HCT116 (cell line): ENCODE measurements at regions not wholly inside any gene's neighbourhood (a gene's known extent, or its start where the extent isn't known, plus 50 kb on each side); places are given as distances from the start of the nearest gene placed in this dataset.

Experiments
- ATAC-seq: fragments of 200-7000 bp; cut with Tn5 transposase; 2 replicates; pipeline ENCODE4 v1.9.1; 2020; ENCODE audit warnings: mild to moderate bottlenecking, moderate library complexity
- BruUV-seq: library from RNA; stranded (reverse); fragments of 400-500 nt; replicated peaks from 2 replicates; lab custom pipeline; 2021; lab: Mats Ljungman, UMichigan
- CTCF ChIA-PET: fragments of 300-600 bp; sonication (Branson Sonifier 250); formaldehyde crosslinking; loops from one replicate; lab custom pipeline; 2021; ENCODE audit warnings: antibody characterized with exemption; lab: Charles Lee
- POLR2A ChIA-PET: fragments of 300-600, 350-600 bp; sonication (Branson Sonifier 250); formaldehyde crosslinking; loops from one replicate; lab custom pipeline; 2021; ENCODE audit warnings: antibody characterized with exemption; lab: Charles Lee
- RAD21 ChIA-PET, 2 experiments: fragments of 300-600 bp; sonication (Branson Sonifier 250); formaldehyde crosslinking; loops; one replicate each; lab custom pipeline; 2023; ENCODE audit warnings: low total read pairs in 2 of 2; ENCODE audit not compliant: uncharacterized antibody in 2 of 2, unreplicated experiment in 2 of 2, low non-redundant PET in 1 of 2; lab: Charles Lee
- DNase-seq: peaks from one replicate; pipeline ENCODE4 v3.0.0-alpha.2; 2010; ENCODE audit warnings: low read depth, low spot score
- H2AFZ ChIP-seq: fragments of 200-600 bp; shearing (Covaris generic), sonication (generic); 2 replicates; pipeline ENCODE4 v1.6.1; 2017; ENCODE audit warnings: low read depth, mixed run types, mixed read lengths, antibody characterized with exemption, low read length; ENCODE audit not compliant: poor library complexity, severe bottlenecking
- H3K27ac ChIP-seq: 2 replicates; pipeline ENCODE4 v1.5.1; 2012; ENCODE audit warnings: low read depth, low read length
- H3K27me3 ChIP-seq: fragments of 200-600 bp; sonication (generic); 2 replicates; pipeline ENCODE4 v1.6.1; 2016; ENCODE audit warnings: mixed run types, low read length, mixed read lengths; ENCODE audit not compliant: insufficient read depth
- H3K36me3 ChIP-seq, 2 experiments: fragments of 200-500 bp in 1 of 2; fragments of 200-600 bp in 1 of 2; sonication (Bioruptor generic) in 1 of 2; sonication (generic) in 1 of 2; 2 replicates each; pipeline versions ENCODE4 v1.5.1 to v1.6.1; 2014 to 2016; ENCODE audit warnings: low read length in 2 of 2, inconsistent platforms in 1 of 2, mixed read lengths in 1 of 2, mixed run types in 1 of 2; ENCODE audit not compliant: insufficient read depth in 2 of 2, control insufficient read depth in 1 of 2
- H3K4me1 ChIP-seq, 2 experiments: fragments of 200-600 bp in 1 of 2; sonication (generic) in 1 of 2; 2 replicates each; pipeline versions ENCODE4 v1.5.1 to v1.6.1; 2012 to 2017; ENCODE audit warnings: low read length in 2 of 2, inconsistent platforms in 1 of 2, mild to moderate bottlenecking in 1 of 2, mixed read lengths in 1 of 2, mixed run types in 1 of 2, moderate library complexity in 1 of 2; ENCODE audit not compliant: insufficient read depth in 2 of 2, control insufficient read depth in 1 of 2
- H3K4me2 ChIP-seq: fragments of 200-600 bp; sonication (generic); 2 replicates; pipeline ENCODE4 v1.6.1; 2017; ENCODE audit warnings: mixed run types, low read length, mixed read lengths
- H3K4me3 ChIP-seq, 2 experiments: fragments of 200-600 bp in 1 of 2; sonication (generic) in 1 of 2; replicated peaks in 1 of 2; 2 replicates each; pipeline ENCODE4 v1.5.1; 2011 to 2016; ENCODE audit warnings: low read length in 2 of 2, control low read depth in 1 of 2, low read depth in 1 of 2, mild to moderate bottlenecking in 1 of 2, mixed read lengths in 1 of 2, mixed run types in 1 of 2
- H3K79me2 ChIP-seq: fragments of 200-600 bp; sonication (generic); 2 replicates; pipeline ENCODE4 v1.6.1; 2017; ENCODE audit warnings: mild to moderate bottlenecking, mixed run types, low read length, moderate library complexity, mixed read lengths; ENCODE audit not compliant: insufficient read depth
- H3K9ac ChIP-seq: fragments of 200-600 bp; sonication (generic); 2 replicates; pipeline ENCODE4 v1.6.1; 2016; ENCODE audit warnings: low read length, mixed read lengths
- H3K9me2 ChIP-seq: fragments of 200-600 bp; sonication (generic), shearing (Covaris generic); 2 replicates; pipeline ENCODE4 v1.6.1; 2017; ENCODE audit warnings: mixed run types, mild to moderate bottlenecking, moderate library complexity; ENCODE audit not compliant: insufficient read depth
- H3K9me3 ChIP-seq, 2 experiments: fragments of 200-500 bp in 1 of 2; fragments of 200-600 bp in 1 of 2; sonication (Bioruptor generic) in 1 of 2; sonication (generic) in 1 of 2; 2 replicates each; pipeline ENCODE4 v1.6.1; 2014 to 2017; ENCODE audit warnings: low read length in 2 of 2, mixed read lengths in 2 of 2, inconsistent platforms in 1 of 2, low read depth in 1 of 2, mild to moderate bottlenecking in 1 of 2, mixed run types in 1 of 2, moderate library complexity in 1 of 2; ENCODE audit not compliant: control insufficient read depth in 1 of 2, insufficient read depth in 1 of 2
- H4K20me1 ChIP-seq: fragments of 200-600 bp; sonication (generic), shearing (Covaris generic); 2 replicates; pipeline ENCODE4 v1.6.1; 2017; ENCODE audit warnings: mixed run types, mild to moderate bottlenecking, moderate library complexity; ENCODE audit not compliant: insufficient read depth
- ATF3 ChIP-seq: IDR thresholded peaks from 2 replicates; pipeline ENCODE4 v1.6.1; 2012
- CBX3 ChIP-seq: IDR thresholded peaks from 2 replicates; pipeline ENCODE4 v1.6.1; 2012; ENCODE audit warnings: low read depth
- EGR1 ChIP-seq: IDR thresholded peaks from 2 replicates; pipeline ENCODE4 v1.6.1; 2012; ENCODE audit warnings: low read depth
- ELF1 ChIP-seq: IDR thresholded peaks from 2 replicates; pipeline ENCODE4 v1.6.1; 2012; ENCODE audit warnings: low read depth, borderline replicate concordance
- EZH2 ChIP-seq: fragments of 200-600 bp; sonication (generic); IDR thresholded peaks from 2 replicates; pipeline ENCODE4 v1.6.1; 2017; ENCODE audit warnings: antibody characterized with exemption, mixed run types
- FOSL1 ChIP-seq: IDR thresholded peaks from 2 replicates; pipeline ENCODE4 v1.6.1; 2012; ENCODE audit warnings: low read depth
- JUND ChIP-seq: IDR thresholded peaks from 2 replicates; pipeline ENCODE4 v1.6.1; 2012
- POLR2A ChIP-seq: IDR thresholded peaks from 2 replicates; pipeline ENCODE4 v1.7.0; 2011; ENCODE audit warnings: borderline replicate concordance; ENCODE audit not compliant: insufficient read depth, insufficient read length; ENCODE audit errors: extremely low read depth
- POLR2AphosphoS5 ChIP-seq: IDR thresholded peaks from 2 replicates; pipeline ENCODE4 v1.6.1; 2011; ENCODE audit warnings: mild to moderate bottlenecking, low read depth, low read length, moderate library complexity
- RAD21 ChIP-seq: IDR thresholded peaks from 2 replicates; pipeline ENCODE4 v1.6.1; 2012; ENCODE audit warnings: low read depth, mild to moderate bottlenecking
- SIN3A ChIP-seq: IDR thresholded peaks from 2 replicates; pipeline ENCODE4 v1.6.1; 2012; ENCODE audit warnings: low read depth
- ZFX ChIP-seq: fragments of 450-650 bp; IDR thresholded peaks from 2 replicates; pipeline ENCODE4 v1.6.1; 2017
- intact Hi-C: fragments of 100-400 bp; cut with micrococcal nuclease; formaldehyde crosslinking; loops from 2 replicates; pipeline ENCODE4 v1.10.0; 2022
- TF ChIP-seq, protein P1 (sequence below), 3 experiments: fragments of 200-600 bp in 1 of 3; sonication (generic) in 1 of 3; IDR thresholded peaks in 2 of 3; conservative IDR thresholded peaks in 1 of 3; 2 replicates each; pipeline ENCODE4 v1.5.1; 2012 to 2017; ENCODE audit warnings: low read depth in 2 of 3, low read length in 2 of 3, antibody characterized with exemption in 1 of 3, borderline replicate concordance in 1 of 3, control low read depth in 1 of 3, mild to moderate bottlenecking in 1 of 3, mixed read lengths in 1 of 3, mixed run types in 1 of 3, moderate library complexity in 1 of 3; ENCODE audit not compliant: insufficient read depth in 1 of 3
- TF ChIP-seq, protein P2 (sequence below): IDR thresholded peaks from 2 replicates; pipeline ENCODE4 v1.6.1; 2011; ENCODE audit warnings: mild to moderate bottlenecking, low read length, moderate library complexity; ENCODE audit not compliant: insufficient replicate concordance; ENCODE audit errors: extremely low read depth

DNA sequence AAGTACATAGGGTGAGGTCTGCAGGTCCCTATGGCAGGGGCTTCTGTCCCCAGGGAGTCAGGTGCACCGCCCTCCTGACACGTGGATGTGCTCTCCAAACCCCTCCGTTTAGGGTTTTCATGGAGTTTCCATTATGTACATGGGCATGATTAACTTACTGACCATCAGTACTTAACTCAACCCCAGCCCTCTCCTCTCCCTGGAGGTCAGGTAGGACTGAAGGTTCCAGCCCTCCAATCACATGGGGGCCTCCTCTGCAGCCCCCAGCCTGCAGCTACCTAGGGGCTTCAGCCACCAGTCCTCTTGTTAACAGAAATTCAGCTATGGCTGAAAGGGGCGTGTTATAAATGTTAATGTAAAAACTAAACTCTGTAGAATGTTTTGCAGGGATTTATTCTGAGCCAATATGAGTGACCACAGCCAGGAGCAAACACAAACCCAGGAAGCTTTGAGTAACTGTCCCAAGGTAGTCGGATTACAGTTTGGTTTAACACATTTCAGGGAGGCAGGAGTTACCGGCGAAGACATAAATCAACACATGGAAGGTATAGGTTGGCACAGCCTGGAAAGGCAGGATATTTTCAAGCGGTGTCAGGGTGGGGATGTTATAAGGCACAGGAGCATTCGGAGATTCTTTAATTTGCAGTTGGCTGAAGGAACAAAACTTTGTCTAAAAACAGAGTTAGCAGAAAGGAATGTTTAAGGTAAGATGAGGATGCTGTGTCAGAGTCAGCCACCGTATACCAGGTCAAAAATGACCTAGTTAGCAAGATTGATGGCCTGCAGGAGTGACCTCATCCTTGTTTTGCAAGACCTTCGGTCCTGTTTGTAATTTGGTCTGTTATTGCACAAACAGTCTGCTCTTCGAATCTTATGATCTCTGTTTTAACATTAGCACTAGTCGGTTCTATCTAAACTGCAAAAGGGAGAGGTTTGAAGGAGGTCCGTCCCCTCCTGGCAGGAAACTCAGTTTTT, 75.2 kb downstream of the TNFAIP2 start:
- DNase-seq: no peak
- Histone ChIP-seq H2AFZ (no peak overlapping the region), H3K9me3 (peaks cover 7 to 10% of the 10 kb centered on the region in 2 experiments; a peak in 2 of 4 replicates), H3K4me3 (no peak overlapping the region), H3K27ac (no peak overlapping the region), H3K4me1 (no peaks in the 10 kb centered on the region), H3K79me2 (no peaks in the 10 kb centered on the region), H4K20me1 (no peaks in the 10 kb centered on the region), H3K9me2 (no peaks in the 10 kb centered on the region), H3K9ac (no peak overlapping the region), H3K4me2 (no peak overlapping the region), H3K36me3 (no peaks in the 10 kb centered on the region), H3K27me3 (no peaks in the 10 kb centered on the region)
- intact Hi-C loops: no loop called here
- TF ChIP-seq SIN3A: no peak
- no peak for TF ChIP-seq CBX3
- TF ChIP-seq ATF3: no peak
- TF ChIP-seq, protein P1, sequence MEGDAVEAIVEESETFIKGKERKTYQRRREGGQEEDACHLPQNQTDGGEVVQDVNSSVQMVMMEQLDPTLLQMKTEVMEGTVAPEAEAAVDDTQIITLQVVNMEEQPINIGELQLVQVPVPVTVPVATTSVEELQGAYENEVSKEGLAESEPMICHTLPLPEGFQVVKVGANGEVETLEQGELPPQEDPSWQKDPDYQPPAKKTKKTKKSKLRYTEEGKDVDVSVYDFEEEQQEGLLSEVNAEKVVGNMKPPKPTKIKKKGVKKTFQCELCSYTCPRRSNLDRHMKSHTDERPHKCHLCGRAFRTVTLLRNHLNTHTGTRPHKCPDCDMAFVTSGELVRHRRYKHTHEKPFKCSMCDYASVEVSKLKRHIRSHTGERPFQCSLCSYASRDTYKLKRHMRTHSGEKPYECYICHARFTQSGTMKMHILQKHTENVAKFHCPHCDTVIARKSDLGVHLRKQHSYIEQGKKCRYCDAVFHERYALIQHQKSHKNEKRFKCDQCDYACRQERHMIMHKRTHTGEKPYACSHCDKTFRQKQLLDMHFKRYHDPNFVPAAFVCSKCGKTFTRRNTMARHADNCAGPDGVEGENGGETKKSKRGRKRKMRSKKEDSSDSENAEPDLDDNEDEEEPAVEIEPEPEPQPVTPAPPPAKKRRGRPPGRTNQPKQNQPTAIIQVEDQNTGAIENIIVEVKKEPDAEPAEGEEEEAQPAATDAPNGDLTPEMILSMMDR (IDR thresholded peaks at IDR 0.05 in 2 of 3, conservative IDR thresholded peaks at IDR 0.05 in 1 of 3; ENCODE audit: borderline replicate concordance in 1 of 3, insufficient read depth in 1 of 3, low read depth in 2 of 3, low read length in 2 of 3): no peak
- TF ChIP-seq EGR1: no peak
- TF ChIP-seq POLR2AphosphoS5: no peak
- no peak for TF ChIP-seq EZH2
- TF ChIP-seq FOSL1: no peak
- TF ChIP-seq ZFX: no peak
- TF ChIP-seq, protein P2, sequence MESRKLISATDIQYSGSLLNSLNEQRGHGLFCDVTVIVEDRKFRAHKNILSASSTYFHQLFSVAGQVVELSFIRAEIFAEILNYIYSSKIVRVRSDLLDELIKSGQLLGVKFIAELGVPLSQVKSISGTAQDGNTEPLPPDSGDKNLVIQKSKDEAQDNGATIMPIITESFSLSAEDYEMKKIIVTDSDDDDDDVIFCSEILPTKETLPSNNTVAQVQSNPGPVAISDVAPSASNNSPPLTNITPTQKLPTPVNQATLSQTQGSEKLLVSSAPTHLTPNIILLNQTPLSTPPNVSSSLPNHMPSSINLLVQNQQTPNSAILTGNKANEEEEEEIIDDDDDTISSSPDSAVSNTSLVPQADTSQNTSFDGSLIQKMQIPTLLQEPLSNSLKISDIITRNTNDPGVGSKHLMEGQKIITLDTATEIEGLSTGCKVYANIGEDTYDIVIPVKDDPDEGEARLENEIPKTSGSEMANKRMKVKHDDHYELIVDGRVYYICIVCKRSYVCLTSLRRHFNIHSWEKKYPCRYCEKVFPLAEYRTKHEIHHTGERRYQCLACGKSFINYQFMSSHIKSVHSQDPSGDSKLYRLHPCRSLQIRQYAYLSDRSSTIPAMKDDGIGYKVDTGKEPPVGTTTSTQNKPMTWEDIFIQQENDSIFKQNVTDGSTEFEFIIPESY: no peak
- no peak for TF ChIP-seq POLR2A
- no peak for TF ChIP-seq JUND
- no peak for TF ChIP-seq RAD21
- TF ChIP-seq ELF1: no peak
- ATAC-seq: no peak
- ChIA-PET RAD21 (no interaction called here), CTCF (no interaction called here), POLR2A (no interaction called here)
- no TSS peak for BruUV-seq
